ENCODE measurements at regions not wholly inside any gene's neighbourhood (a gene's known extent, or its start where the extent isn't known, plus 50 kb on each side); places are given as distances from the start of the nearest gene placed in this dataset.

- no peak for DNase-seq (ENCODE audit: extremely low read depth in 1 of 2, low read depth in 1 of 2)
Observed at GRCh38 chr21:16330082-16330907, 600.5 kb downstream of the USP25 start.

GRCh38 chr21:16330908-16331268, 601.1 kb downstream of the USP25 start:
- no peak for DNase-seq (ENCODE audit: extremely low read depth in 1 of 2, low read depth in 1 of 2)

GRCh38 chr21:16337266-16337665, 607.5 kb downstream of the USP25 start:
- no peak for DNase-seq (ENCODE audit: extremely low read depth in 1 of 2, low read depth in 1 of 2)

GRCh38 chr21:16342932-16343331, 613.1 kb downstream of the USP25 start:
- DNase-seq (ENCODE audit: extremely low read depth in 1 of 2, low read depth in 1 of 2): no peak

GRCh38 chr21:16343776-16344175, 614.0 kb downstream of the USP25 start:
- DNase-seq (ENCODE audit: extremely low read depth in 1 of 2, low read depth in 1 of 2): no peak

- DNase-seq (ENCODE audit: extremely low read depth in 1 of 2, low read depth in 1 of 2): no peak
Observed at GRCh38 chr21:16345757-16346156, 616.0 kb downstream of the USP25 start.

GRCh38 chr21:16347223-16347622, 617.4 kb downstream of the USP25 start:
- no peak for DNase-seq (ENCODE audit: extremely low read depth in 1 of 2, low read depth in 1 of 2)

GRCh38 chr21:16353764-16354163, 624.0 kb downstream of the USP25 start:
- DNase-seq (ENCODE audit: extremely low read depth in 1 of 2, low read depth in 1 of 2): no peak

- DNase-seq (ENCODE audit: extremely low read depth in 1 of 2, low read depth in 1 of 2): no peak
Observed at GRCh38 chr21:16357994-16358393, 628.2 kb downstream of the USP25 start.

- DNase-seq (ENCODE audit: extremely low read depth in 1 of 2, low read depth in 1 of 2): no peak
Observed at GRCh38 chr21:16358784-16359183, 629.0 kb downstream of the USP25 start.

GRCh38 chr21:16363100-16363499, 633.3 kb downstream of the USP25 start:
- no peak for DNase-seq (ENCODE audit: extremely low read depth in 1 of 2, low read depth in 1 of 2)

- no peak for DNase-seq (ENCODE audit: extremely low read depth in 1 of 2, low read depth in 1 of 2)
Observed at GRCh38 chr21:16363518-16363917, 633.7 kb downstream of the USP25 start.

- DNase-seq (ENCODE audit: extremely low read depth in 1 of 2, low read depth in 1 of 2): no peak
Observed at GRCh38 chr21:16366207-16366606, 636.4 kb downstream of the USP25 start.

GRCh38 chr21:16367079-16367478, 637.3 kb downstream of the USP25 start:
- DNase-seq (ENCODE audit: extremely low read depth in 1 of 2, low read depth in 1 of 2): no peak

GRCh38 chr21:16370186-16370585, 640.4 kb downstream of the USP25 start:
- DNase-seq (ENCODE audit: extremely low read depth in 1 of 2, low read depth in 1 of 2): no peak

GRCh38 chr21:16372586-16372985, 642.8 kb downstream of the USP25 start:
- no peak for DNase-seq (ENCODE audit: extremely low read depth in 1 of 2, low read depth in 1 of 2)

- DNase-seq (ENCODE audit: extremely low read depth in 1 of 2, low read depth in 1 of 2): no peak
Observed at GRCh38 chr21:16376673-16377072, 646.9 kb downstream of the USP25 start.

- no peak for DNase-seq (ENCODE audit: extremely low read depth in 1 of 2, low read depth in 1 of 2)
Observed at GRCh38 chr21:16377120-16377658, 647.4 kb downstream of the USP25 start.

GRCh38 chr21:16377857-16378256, 648.1 kb downstream of the USP25 start:
- DNase-seq (ENCODE audit: extremely low read depth in 1 of 2, low read depth in 1 of 2): no peak

- no peak for DNase-seq (ENCODE audit: extremely low read depth in 1 of 2, low read depth in 1 of 2)
Observed at GRCh38 chr21:16378525-16378924, 648.7 kb downstream of the USP25 start.

GRCh38 chr21:16388291-16388690, 658.5 kb downstream of the USP25 start:
- no peak for DNase-seq (ENCODE audit: extremely low read depth in 1 of 2, low read depth in 1 of 2)

GRCh38 chr21:16388911-16389560, 659.3 kb downstream of the USP25 start:
- DNase-seq (ENCODE audit: extremely low read depth in 1 of 2, low read depth in 1 of 2): no peak

All from stimulated activated CD8-positive, alpha-beta memory T cell treated with anti-CD3 and anti-CD28 coated beads, Interleukin-7, amount 100 ng/mL, for 48 hours (primary cell).